Femur (tissue), 1 donor: ENCODE measurements at regions not wholly inside any gene's neighbourhood (a gene's known extent, or its start where the extent isn't known, plus 50 kb on each side); places are given as distances from the start of the nearest gene placed in this dataset.

Source experiments
- DNase-seq: peaks from one replicate; pipeline ENCODE4 v3.0.0-alpha.2; 2017

GRCh38 chr5:164357395-164358033 lies 852.1 kb downstream of the MAT2B start:
- DNase-seq, result no peak

GRCh38 chr5:164358531-164359259 lies 853.3 kb downstream of the MAT2B start:
- DNase-seq, result no peak

GRCh38 chr5:164359260-164360255 lies 854.1 kb downstream of the MAT2B start:
- DNase-seq, result no peak

GRCh38 chr5:164360589-164360988 lies 855.2 kb downstream of the MAT2B start:
- DNase-seq, result no peak

GRCh38 chr5:164361986-164362385 lies 856.6 kb downstream of the MAT2B start:
- DNase-seq, result no peak

- DNase-seq, result no peak
Measured at GRCh38 chr5:164362835-164363234, 857.4 kb downstream of the MAT2B start.

GRCh38 chr5:164364237-164365208 lies 859.1 kb downstream of the MAT2B start:
- no peak for DNase-seq

GRCh38 chr5:164370841-164371240 lies 865.4 kb downstream of the MAT2B start:
- DNase-seq, result no peak

GRCh38 chr5:164372892-164373291 lies 867.5 kb downstream of the MAT2B start:
- DNase-seq, result no peak

GRCh38 chr5:164373876-164374275 lies 868.5 kb downstream of the MAT2B start:
- DNase-seq, result no peak

- DNase-seq, result no peak
Measured at GRCh38 chr5:164375051-164375450, 869.6 kb downstream of the MAT2B start.

- DNase-seq, result no peak
Measured at GRCh38 chr5:164376843-164377242, 871.4 kb downstream of the MAT2B start.

GRCh38 chr5:164377746-164378145 lies 872.3 kb downstream of the MAT2B start:
- no peak for DNase-seq

GRCh38 chr5:164383662-164384061 lies 878.2 kb downstream of the MAT2B start:
- no peak for DNase-seq

- DNase-seq, result no peak
Measured at GRCh38 chr5:164392531-164392930, 887.1 kb downstream of the MAT2B start.

GRCh38 chr5:164394686-164395194 lies 889.3 kb downstream of the MAT2B start:
- no peak for DNase-seq

- DNase-seq, result no peak
Measured at GRCh38 chr5:164412531-164412930, 907.1 kb downstream of the MAT2B start.

GRCh38 chr5:164420161-164420560 lies 914.7 kb downstream of the MAT2B start:
- DNase-seq, result no peak

GRCh38 chr5:164422400-164422799 lies 917.0 kb downstream of the MAT2B start:
- DNase-seq, result no peak

GRCh38 chr5:164431634-164432304 lies 926.4 kb downstream of the MAT2B start:
- DNase-seq, result no peak
